ENCODE measurements at regions not wholly inside any gene's neighbourhood (a gene's known extent, or its start where the extent isn't known, plus 50 kb on each side); places are given as distances from the start of the nearest gene placed in this dataset.

GRCh38 chr5:115736004-115736689 is 80.3 kb downstream of the CDO1 start:
- no peak for TF ChIP-seq CTCF (IDR thresholded peaks at IDR 0.05)
- TF ChIP-seq POLR2A (IDR thresholded peaks at IDR 0.05): no peak
